ENCODE measurements at regions not wholly inside any gene's neighbourhood (a gene's known extent, or its start where the extent isn't known, plus 50 kb on each side); places are given as distances from the start of the nearest gene placed in this dataset.

- TF ChIP-seq CTCF (IDR thresholded peaks at IDR 0.05) = no peak
These were observed 315.6 kb downstream of the IRS1 start for GRCh38 chr2:226483745-226484619.

DNA sequence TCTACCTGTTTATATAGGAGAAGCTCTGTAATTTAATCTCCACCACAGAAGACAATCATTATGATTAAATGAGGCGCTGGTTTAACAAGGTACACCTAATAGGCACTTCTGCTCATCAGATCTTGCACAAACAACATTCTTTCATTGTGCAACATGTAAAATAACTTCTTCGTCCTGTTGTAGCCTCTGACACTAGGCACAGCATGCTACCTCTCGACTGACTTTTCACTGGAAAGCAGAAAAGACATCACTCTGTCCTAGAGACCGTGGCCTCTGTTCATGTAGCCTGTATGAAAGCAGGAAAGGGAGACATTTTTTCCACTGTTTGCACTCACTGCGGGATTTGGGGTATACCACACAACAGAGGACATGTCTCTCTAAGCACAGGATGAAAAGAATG, 316.5 kb downstream of the IRS1 start:
- TF ChIP-seq CTCF (IDR thresholded peaks at IDR 0.05) = no peak

DNA sequence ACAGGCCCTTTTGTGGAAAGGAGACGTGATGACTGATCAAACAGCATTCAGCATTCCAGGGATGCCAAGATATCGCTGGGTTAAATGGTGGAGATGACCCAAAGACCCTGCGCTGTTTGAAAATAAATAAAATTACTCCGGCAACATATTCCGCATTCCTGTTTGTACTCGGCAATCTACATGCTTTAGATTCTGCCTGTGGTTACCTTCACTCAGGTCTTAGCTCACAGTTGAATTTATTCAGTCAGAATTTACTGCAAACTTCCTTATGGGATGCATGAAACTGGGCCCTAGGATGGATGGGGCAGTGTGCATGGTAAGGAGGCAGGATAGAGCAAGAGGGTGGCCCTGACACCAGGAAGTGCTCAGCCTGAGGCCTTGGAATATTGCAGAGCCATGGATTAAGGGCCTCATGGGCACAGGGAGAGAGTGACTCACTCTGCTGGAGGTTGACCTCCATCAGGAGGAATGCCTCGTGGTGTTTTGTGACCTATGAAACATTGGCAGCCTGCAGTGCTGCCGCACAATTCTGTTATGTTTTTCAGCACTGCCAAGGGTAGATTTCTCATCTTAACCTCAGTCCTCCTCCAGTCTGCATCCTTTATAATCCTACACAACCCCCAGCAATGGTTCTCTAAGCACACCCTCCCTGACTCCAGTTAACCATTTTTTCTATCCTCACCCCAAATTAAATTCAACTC, 321.4 kb downstream of the IRS1 start:
- no peak for TF ChIP-seq CTCF (IDR thresholded peaks at IDR 0.05)

DNA sequence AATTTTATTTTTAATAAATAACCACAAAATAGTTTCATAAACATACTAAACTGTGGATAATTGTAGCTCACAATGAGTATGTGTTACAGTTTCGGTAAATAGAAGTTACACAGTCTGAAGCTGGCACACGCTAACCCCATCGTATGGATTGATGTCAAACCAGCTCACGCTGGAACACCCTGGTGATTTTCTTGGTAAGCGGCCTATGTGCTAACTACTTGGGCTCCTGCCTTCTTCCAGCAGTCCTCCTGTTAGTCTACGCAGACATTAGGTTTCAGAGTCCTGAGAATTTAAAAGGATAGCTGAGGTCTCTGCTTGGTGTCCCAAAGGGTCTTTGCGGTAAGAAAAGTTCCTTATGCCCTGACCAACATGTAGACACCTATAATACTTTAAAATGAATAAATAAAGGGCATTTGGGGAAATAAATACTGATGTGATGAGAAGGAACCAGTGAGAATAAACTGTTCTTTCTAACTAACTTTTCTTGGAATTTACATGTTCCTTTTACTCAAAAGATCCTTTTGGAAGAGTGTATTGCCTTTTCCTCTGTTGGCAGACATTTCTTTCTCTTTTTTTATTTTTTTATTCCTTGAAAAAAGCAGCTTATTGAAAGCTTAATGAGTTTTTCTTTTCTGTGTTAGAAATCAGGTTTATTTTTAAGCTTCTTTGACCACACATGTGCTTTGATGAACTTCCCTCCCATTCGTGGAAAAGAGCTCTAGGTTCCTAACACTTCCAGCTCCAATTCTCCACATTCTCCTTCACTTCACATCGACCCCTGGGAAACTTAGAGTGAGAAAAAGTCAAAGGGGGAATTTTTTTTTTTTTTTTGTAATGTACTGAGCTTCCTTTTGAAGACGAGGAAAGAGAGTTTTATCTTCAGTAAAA, 322.2 kb downstream of the IRS1 start:
- no peak for TF ChIP-seq CTCF (IDR thresholded peaks at IDR 0.05)

GRCh38 chr2:226475650-226476049, 324.0 kb downstream of the IRS1 start:
- no peak for TF ChIP-seq CTCF (IDR thresholded peaks at IDR 0.05)

DNA sequence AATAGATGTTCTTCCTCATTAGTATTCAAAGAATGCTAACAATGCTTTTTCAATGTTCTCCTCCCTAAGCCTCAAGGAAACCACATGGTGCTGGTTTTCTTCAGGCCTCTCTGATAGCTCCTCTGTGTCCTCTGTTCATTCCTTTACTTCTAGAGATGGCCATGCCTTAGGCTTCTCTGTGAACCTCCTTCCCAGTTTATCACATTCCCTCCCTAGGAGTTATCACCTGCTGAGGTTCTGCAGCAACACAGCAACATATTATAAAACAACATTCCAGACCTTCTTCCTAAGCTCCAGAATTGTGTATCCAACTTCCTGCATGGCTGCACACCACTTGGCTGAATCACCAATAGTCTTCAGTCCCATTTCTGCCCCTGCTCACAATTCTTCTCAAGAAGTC, 325.5 kb downstream of the IRS1 start:
- TF ChIP-seq CTCF (IDR thresholded peaks at IDR 0.05) = no peak

- no peak for TF ChIP-seq CTCF (IDR thresholded peaks at IDR 0.05)
These were observed 327.6 kb downstream of the IRS1 start for GRCh38 chr2:226471987-226472470.
